GM18907 (cell line): ENCODE measurements at regions not wholly inside any gene's neighbourhood (a gene's known extent, or its start where the extent isn't known, plus 50 kb on each side); places are given as distances from the start of the nearest gene placed in this dataset.

ENCODE experiments used
- ATAC-seq: cut with Tn5 transposase; IDR thresholded peaks from one replicate; pipeline ENCODE4 v1.9.1; 2021; ENCODE audit warnings: mild to moderate bottlenecking, moderate library complexity; ENCODE audit not compliant: unreplicated experiment

- ATAC-seq, result no peak
These were observed 300.1 kb downstream of the TMEM167A start for GRCh38 chr5:82777106-82777505.

GRCh38 chr5:82772281-82772680 is 304.9 kb downstream of the TMEM167A start:
- no peak for ATAC-seq

GRCh38 chr5:82766206-82766605 is 311.0 kb downstream of the TMEM167A start:
- no peak for ATAC-seq

GRCh38 chr5:82765765-82766164 is 311.4 kb downstream of the TMEM167A start:
- no peak for ATAC-seq

GRCh38 chr5:82760856-82761255 is 316.3 kb downstream of the TMEM167A start:
- no peak for ATAC-seq

GRCh38 chr5:82758881-82759280 is 318.3 kb downstream of the TMEM167A start:
- no peak for ATAC-seq

GRCh38 chr5:82754759-82755158 is 322.4 kb downstream of the TMEM167A start:
- peak; percentile 91 for ATAC-seq

GRCh38 chr5:82754036-82754746 is 323.0 kb downstream of the TMEM167A start:
- ATAC-seq, result peak; percentile 26

GRCh38 chr5:82753374-82753773 is 323.8 kb downstream of the TMEM167A start:
- ATAC-seq, result no peak

GRCh38 chr5:82749461-82749820 is 327.8 kb downstream of the TMEM167A start:
- ATAC-seq, result no peak

GRCh38 chr5:82748688-82749460 is 328.3 kb downstream of the TMEM167A start:
- no peak for ATAC-seq

- no peak for ATAC-seq
These were observed 329.2 kb downstream of the TMEM167A start for GRCh38 chr5:82747986-82748385.

- no peak for ATAC-seq
These were observed 332.2 kb downstream of the TMEM167A start for GRCh38 chr5:82745016-82745415.

- no peak for ATAC-seq
These were observed 338.4 kb downstream of the TMEM167A start for GRCh38 chr5:82738681-82739269.

- ATAC-seq, result no peak
These were observed 341.9 kb downstream of the TMEM167A start for GRCh38 chr5:82735160-82735789.

GRCh38 chr5:82734347-82734746 is 342.8 kb downstream of the TMEM167A start:
- ATAC-seq, result no peak

GRCh38 chr5:82730913-82731312 is 346.3 kb downstream of the TMEM167A start:
- ATAC-seq, result no peak

- ATAC-seq, result no peak
These were observed 348.1 kb downstream of the TMEM167A start for GRCh38 chr5:82728926-82729702.

GRCh38 chr5:82723168-82723567 is 354.0 kb downstream of the TMEM167A start:
- ATAC-seq, result no peak

GRCh38 chr5:82721087-82721410 is 356.1 kb downstream of the TMEM167A start:
- ATAC-seq, result no peak
